ENCODE measurements at regions not wholly inside any gene's neighbourhood (a gene's known extent, or its start where the extent isn't known, plus 50 kb on each side); places are given as distances from the start of the nearest gene placed in this dataset.

DNA sequence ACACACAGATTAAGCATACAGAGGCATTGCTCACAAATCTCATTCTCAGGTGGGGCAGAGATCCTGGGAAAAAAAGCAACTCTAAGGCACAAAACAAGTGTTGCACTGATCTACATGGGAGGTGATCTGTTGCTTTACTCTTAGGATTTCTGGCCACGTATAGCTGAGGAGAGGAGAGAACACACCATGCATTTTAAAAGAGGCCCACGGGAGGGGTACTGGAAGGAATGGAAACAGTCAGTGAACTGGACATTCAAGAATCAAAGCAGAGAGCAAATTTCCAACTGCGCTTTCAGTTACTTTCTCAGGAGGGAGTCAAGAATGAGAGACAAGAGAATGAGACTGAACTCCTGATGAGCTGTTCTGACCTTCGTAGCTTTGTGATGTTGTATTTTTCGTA, 1105.9 kb downstream of the CDH8 start:
- TF ChIP-seq, protein P1, sequence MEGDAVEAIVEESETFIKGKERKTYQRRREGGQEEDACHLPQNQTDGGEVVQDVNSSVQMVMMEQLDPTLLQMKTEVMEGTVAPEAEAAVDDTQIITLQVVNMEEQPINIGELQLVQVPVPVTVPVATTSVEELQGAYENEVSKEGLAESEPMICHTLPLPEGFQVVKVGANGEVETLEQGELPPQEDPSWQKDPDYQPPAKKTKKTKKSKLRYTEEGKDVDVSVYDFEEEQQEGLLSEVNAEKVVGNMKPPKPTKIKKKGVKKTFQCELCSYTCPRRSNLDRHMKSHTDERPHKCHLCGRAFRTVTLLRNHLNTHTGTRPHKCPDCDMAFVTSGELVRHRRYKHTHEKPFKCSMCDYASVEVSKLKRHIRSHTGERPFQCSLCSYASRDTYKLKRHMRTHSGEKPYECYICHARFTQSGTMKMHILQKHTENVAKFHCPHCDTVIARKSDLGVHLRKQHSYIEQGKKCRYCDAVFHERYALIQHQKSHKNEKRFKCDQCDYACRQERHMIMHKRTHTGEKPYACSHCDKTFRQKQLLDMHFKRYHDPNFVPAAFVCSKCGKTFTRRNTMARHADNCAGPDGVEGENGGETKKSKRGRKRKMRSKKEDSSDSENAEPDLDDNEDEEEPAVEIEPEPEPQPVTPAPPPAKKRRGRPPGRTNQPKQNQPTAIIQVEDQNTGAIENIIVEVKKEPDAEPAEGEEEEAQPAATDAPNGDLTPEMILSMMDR (IDR thresholded peaks at IDR 0.05) = no peak
- no peak for TF ChIP-seq POLR2AphosphoS5 (IDR thresholded peaks at IDR 0.05; ENCODE audit: low read depth, low read length)

Data from Panc1 (cell line).